ENCODE measurements at regions not wholly inside any gene's neighbourhood (a gene's known extent, or its start where the extent isn't known, plus 50 kb on each side); places are given as distances from the start of the nearest gene placed in this dataset.
"Not testable (repeated sequence)": the region's sequence is repeated elsewhere in the genome, so short reads cannot be mapped to it uniquely, and the experiment has no call there.

- Histone ChIP-seq H3K9me3 (ENCODE audit: insufficient read depth, low read depth, low read length) (no peaks in the 10 kb centered on the region; the same call in 1 of the 2 replicates), H3K27ac (ENCODE audit: low read depth, low read length) (no peak overlapping the region), H3K4me3 (ENCODE audit: low read length) (no peak overlapping the region), H3K9ac (ENCODE audit: low read depth, low read length) (no peak overlapping the region), H3K36me3 (ENCODE audit: insufficient read depth, low read length) (no peaks in the 10 kb centered on the region), H3K27me3 (ENCODE audit: insufficient read depth, low read length) (no peaks in the 10 kb centered on the region), H3K4me1 (ENCODE audit: insufficient read depth, low read length) (no peaks in the 10 kb centered on the region)
- 92% methylated on average over 1 of the region's 1 CpG for WGBS
Observed at GRCh38 chr12:71385155-71385554, 54.4 kb upstream of the LGR5 start.

- H3K9ac ChIP-seq (ENCODE audit: low read depth, low read length); H3K4me1 ChIP-seq (ENCODE audit: insufficient read depth, low read length); H3K9me3 ChIP-seq (ENCODE audit: insufficient read depth, low read depth, low read length); H3K27ac ChIP-seq (ENCODE audit: low read depth, low read length); H3K36me3 ChIP-seq (ENCODE audit: insufficient read depth, low read length); H3K4me3 ChIP-seq (ENCODE audit: low read length); H3K27me3 ChIP-seq (ENCODE audit: insufficient read depth, low read length): not testable (repeated sequence)
- 96% methylated on average over 45 of the region's 45 CpGs for WGBS
Observed at GRCh38 chr12:71376711-71377355, 62.8 kb upstream of the LGR5 start.

GRCh38 chr12:71371122-71371521 is 68.5 kb upstream of the LGR5 start:
- WGBS: 40% methylated on average over 1 of the region's 2 CpGs
- Histone ChIP-seq H3K27ac (ENCODE audit: low read depth, low read length) (no peak overlapping the region), H3K4me1 (ENCODE audit: insufficient read depth, low read length) (no peaks in the 10 kb centered on the region), H3K36me3 (ENCODE audit: insufficient read depth, low read length) (no peaks in the 10 kb centered on the region), H3K4me3 (ENCODE audit: low read length) (no peak overlapping the region), H3K9ac (ENCODE audit: low read depth, low read length) (no peak overlapping the region), H3K9me3 (ENCODE audit: insufficient read depth, low read depth, low read length) (no peaks in the 10 kb centered on the region), H3K27me3 (ENCODE audit: insufficient read depth, low read length) (no peaks in the 10 kb centered on the region)

- Histone ChIP-seq H3K4me3 (ENCODE audit: low read length) (no peak overlapping the region), H3K27me3 (ENCODE audit: insufficient read depth, low read length) (no peaks in the 10 kb centered on the region), H3K4me1 (ENCODE audit: insufficient read depth, low read length) (no peaks in the 10 kb centered on the region), H3K36me3 (ENCODE audit: insufficient read depth, low read length) (no peaks in the 10 kb centered on the region), H3K27ac (ENCODE audit: low read depth, low read length) (no peak overlapping the region), H3K9me3 (ENCODE audit: insufficient read depth, low read depth, low read length) (peaks cover 13% of the 10 kb centered on the region; the same call in 1 of the 2 replicates), H3K9ac (ENCODE audit: low read depth, low read length) (no peak overlapping the region)
- WGBS: 100% methylated on average over 1 of the region's 1 CpG
Observed at GRCh38 chr12:71360013-71360412, 79.6 kb upstream of the LGR5 start.

GRCh38 chr12:71356569-71356968 is 83.0 kb upstream of the LGR5 start:
- WGBS: 83% methylated on average over 1 of the region's 1 CpG
- H3K36me3 ChIP-seq (ENCODE audit: insufficient read depth, low read length): no peaks in the 10 kb centered on the region

GRCh38 chr12:71354871-71355270 is 84.7 kb upstream of the LGR5 start:
- peaks cover 2% of the 10 kb centered on the region; the same call in 1 of the 2 replicates for H3K9me3 ChIP-seq (ENCODE audit: insufficient read depth, low read depth, low read length)
- no peak overlapping the region for H3K4me3 ChIP-seq (ENCODE audit: low read length)
- no peaks in the 10 kb centered on the region for H3K27me3 ChIP-seq (ENCODE audit: insufficient read depth, low read length)
- 94% methylated on average over 2 of the region's 2 CpGs for WGBS
- no peak overlapping the region for H3K27ac ChIP-seq (ENCODE audit: low read depth, low read length)
- H3K9ac ChIP-seq (ENCODE audit: low read depth, low read length): no peak overlapping the region
- no peaks in the 10 kb centered on the region for H3K36me3 ChIP-seq (ENCODE audit: insufficient read depth, low read length)
- H3K4me1 ChIP-seq (ENCODE audit: insufficient read depth, low read length): no peaks in the 10 kb centered on the region

More at GRCh38 chr12:71356569-71356968, 83.0 kb upstream of the LGR5 start:
- Histone ChIP-seq H3K4me3 (ENCODE audit: low read length) (no peak overlapping the region), H3K9ac (ENCODE audit: low read depth, low read length) (no peak overlapping the region), H3K27ac (ENCODE audit: low read depth, low read length) (no peak overlapping the region), H3K9me3 (ENCODE audit: insufficient read depth, low read depth, low read length) (peaks cover 7% of the 10 kb centered on the region; the same call in 1 of the 2 replicates), H3K27me3 (ENCODE audit: insufficient read depth, low read length) (no peaks in the 10 kb centered on the region), H3K4me1 (ENCODE audit: insufficient read depth, low read length) (no peaks in the 10 kb centered on the region)

GRCh38 chr12:71353607-71354006 is 86.0 kb upstream of the LGR5 start:
- no peaks in the 10 kb centered on the region for H3K4me1 ChIP-seq (ENCODE audit: insufficient read depth, low read length)
- H3K27ac ChIP-seq (ENCODE audit: low read depth, low read length): no peak overlapping the region
- no peak overlapping the region for H3K9ac ChIP-seq (ENCODE audit: low read depth, low read length)
- no peaks in the 10 kb centered on the region for H3K36me3 ChIP-seq (ENCODE audit: insufficient read depth, low read length)
- no peak overlapping the region for H3K4me3 ChIP-seq (ENCODE audit: low read length)
- H3K27me3 ChIP-seq (ENCODE audit: insufficient read depth, low read length): no peaks in the 10 kb centered on the region
- WGBS: 94% methylated on average over 2 of the region's 2 CpGs
- no peaks in the 10 kb centered on the region for H3K9me3 ChIP-seq (ENCODE audit: insufficient read depth, low read depth, low read length)

- 100% methylated on average over 2 of the region's 2 CpGs for WGBS
- Histone ChIP-seq H3K9me3 (ENCODE audit: insufficient read depth, low read depth, low read length) (no peaks in the 10 kb centered on the region), H3K9ac (ENCODE audit: low read depth, low read length) (no peak overlapping the region)
Observed at GRCh38 chr12:71349950-71350349, 89.6 kb upstream of the LGR5 start.

GRCh38 chr12:71338933-71339332 is 100.7 kb upstream of the LGR5 start:
- no peak overlapping the region for H3K9ac ChIP-seq (ENCODE audit: low read depth, low read length)
- H3K9me3 ChIP-seq (ENCODE audit: insufficient read depth, low read depth, low read length): no peaks in the 10 kb centered on the region
- no peaks in the 10 kb centered on the region for H3K36me3 ChIP-seq (ENCODE audit: insufficient read depth, low read length)
- peaks cover 7% of the 10 kb centered on the region; the same call in 1 of the 2 replicates for H3K4me1 ChIP-seq (ENCODE audit: insufficient read depth, low read length)
- no peaks in the 10 kb centered on the region for H3K27me3 ChIP-seq (ENCODE audit: insufficient read depth, low read length)
- H3K27ac ChIP-seq (ENCODE audit: low read depth, low read length): no peak overlapping the region
- H3K4me3 ChIP-seq (ENCODE audit: low read length): no peak overlapping the region

More at GRCh38 chr12:71349950-71350349, 89.6 kb upstream of the LGR5 start:
- Histone ChIP-seq H3K4me1 (ENCODE audit: insufficient read depth, low read length) (no peaks in the 10 kb centered on the region), H3K36me3 (ENCODE audit: insufficient read depth, low read length) (no peaks in the 10 kb centered on the region), H3K27me3 (ENCODE audit: insufficient read depth, low read length) (no peaks in the 10 kb centered on the region), H3K27ac (ENCODE audit: low read depth, low read length) (no peak overlapping the region), H3K4me3 (ENCODE audit: low read length) (no peak overlapping the region)

GRCh38 chr12:71335963-71336257 is 103.7 kb upstream of the LGR5 start:
- H3K27me3 ChIP-seq (ENCODE audit: insufficient read depth, low read length): no peaks in the 10 kb centered on the region
- H3K36me3 ChIP-seq (ENCODE audit: insufficient read depth, low read length): no peaks in the 10 kb centered on the region
- no peak overlapping the region for H3K27ac ChIP-seq (ENCODE audit: low read depth, low read length)
- H3K4me3 ChIP-seq (ENCODE audit: low read length): no peak overlapping the region
- H3K4me1 ChIP-seq (ENCODE audit: insufficient read depth, low read length): no peaks in the 10 kb centered on the region
- H3K9me3 ChIP-seq (ENCODE audit: insufficient read depth, low read depth, low read length): no peaks in the 10 kb centered on the region
- H3K9ac ChIP-seq (ENCODE audit: low read depth, low read length): no peak overlapping the region

- Histone ChIP-seq H3K36me3 (ENCODE audit: insufficient read depth, low read length) (no peaks in the 10 kb centered on the region), H3K9ac (ENCODE audit: low read depth, low read length) (no peak overlapping the region), H3K4me1 (ENCODE audit: insufficient read depth, low read length) (no peaks in the 10 kb centered on the region), H3K27me3 (ENCODE audit: insufficient read depth, low read length) (no peaks in the 10 kb centered on the region), H3K27ac (ENCODE audit: low read depth, low read length) (no peak overlapping the region), H3K9me3 (ENCODE audit: insufficient read depth, low read depth, low read length) (no peaks in the 10 kb centered on the region), H3K4me3 (ENCODE audit: low read length) (no peak overlapping the region)
- WGBS: 94% methylated on average over 4 of the region's 4 CpGs
Observed at GRCh38 chr12:71335151-71335962, 104.2 kb upstream of the LGR5 start.

All from HUES64 (cell line).